Tibial nerve (tissue), 4 donors: ENCODE measurements at regions not wholly inside any gene's neighbourhood (a gene's known extent, or its start where the extent isn't known, plus 50 kb on each side); places are given as distances from the start of the nearest gene placed in this dataset.

Experiments used
- EP300 ChIP-seq, 2 donors: sonication (generic); formaldehyde crosslinking; IDR thresholded peaks; one replicate each; pipeline ENCODE4 v1.6.1; 2017; ENCODE audit warnings: antibody characterized with exemption in 2 of 2, mild to moderate bottlenecking in 1 of 2
- POLR2A ChIP-seq, 2 donors: fragments of 450-650 bp; IDR thresholded peaks; one replicate each; pipeline ENCODE4 v1.6.1; 2017; ENCODE audit warnings: antibody characterized with exemption in 2 of 2, mild to moderate bottlenecking in 2 of 2, moderate library complexity in 2 of 2
- TF ChIP-seq, protein P1 (sequence below), 5 experiments: fragments of 200-600 bp in 3 of 5; fragments of 450-650 bp in 2 of 5; sonication (generic) in 3 of 5; IDR thresholded peaks; one replicate each; pipeline ENCODE4 v1.5.1; 2016 to 2019; ENCODE audit warnings: antibody characterized with exemption in 5 of 5, mild to moderate bottlenecking in 3 of 5, moderate library complexity in 2 of 5

DNA sequence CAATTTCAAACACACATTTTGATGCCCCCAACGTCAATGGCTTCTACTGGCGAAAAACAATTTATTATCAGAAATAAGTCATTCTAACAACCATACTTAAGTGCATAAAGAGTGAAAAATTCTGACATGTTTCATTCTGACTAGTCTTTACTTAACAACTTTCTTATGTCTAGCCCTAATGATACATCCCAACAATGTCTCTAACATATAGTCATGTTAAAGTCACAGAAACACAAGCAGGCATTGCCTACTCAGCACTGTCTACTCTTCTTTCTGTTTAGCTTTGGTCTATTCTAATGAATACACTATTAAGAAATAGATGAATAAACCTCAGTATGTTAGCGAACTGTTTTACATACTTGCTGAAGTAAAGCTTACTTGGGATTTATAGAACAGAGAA lies 105.8 kb upstream of the DUSP10 start:
- TF ChIP-seq, protein P1, sequence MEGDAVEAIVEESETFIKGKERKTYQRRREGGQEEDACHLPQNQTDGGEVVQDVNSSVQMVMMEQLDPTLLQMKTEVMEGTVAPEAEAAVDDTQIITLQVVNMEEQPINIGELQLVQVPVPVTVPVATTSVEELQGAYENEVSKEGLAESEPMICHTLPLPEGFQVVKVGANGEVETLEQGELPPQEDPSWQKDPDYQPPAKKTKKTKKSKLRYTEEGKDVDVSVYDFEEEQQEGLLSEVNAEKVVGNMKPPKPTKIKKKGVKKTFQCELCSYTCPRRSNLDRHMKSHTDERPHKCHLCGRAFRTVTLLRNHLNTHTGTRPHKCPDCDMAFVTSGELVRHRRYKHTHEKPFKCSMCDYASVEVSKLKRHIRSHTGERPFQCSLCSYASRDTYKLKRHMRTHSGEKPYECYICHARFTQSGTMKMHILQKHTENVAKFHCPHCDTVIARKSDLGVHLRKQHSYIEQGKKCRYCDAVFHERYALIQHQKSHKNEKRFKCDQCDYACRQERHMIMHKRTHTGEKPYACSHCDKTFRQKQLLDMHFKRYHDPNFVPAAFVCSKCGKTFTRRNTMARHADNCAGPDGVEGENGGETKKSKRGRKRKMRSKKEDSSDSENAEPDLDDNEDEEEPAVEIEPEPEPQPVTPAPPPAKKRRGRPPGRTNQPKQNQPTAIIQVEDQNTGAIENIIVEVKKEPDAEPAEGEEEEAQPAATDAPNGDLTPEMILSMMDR (IDR thresholded peaks at IDR 0.05) = no peak
- no peak for TF ChIP-seq POLR2A (IDR thresholded peaks at IDR 0.05)
- no peak for TF ChIP-seq EP300 (IDR thresholded peaks at IDR 0.05)
